ENCODE measurements at regions not wholly inside any gene's neighbourhood (a gene's known extent, or its start where the extent isn't known, plus 50 kb on each side); places are given as distances from the start of the nearest gene placed in this dataset.

GRCh38 chr2:128682266-128682665, 363.6 kb upstream of the HS6ST1 start:
- DNase-seq (ENCODE audit: low spot score) (no peak), FAIRE-seq (no peak)

- no peak for DNase-seq (ENCODE audit: low spot score)
- no peak for FAIRE-seq
These were observed 364.1 kb upstream of the HS6ST1 start for GRCh38 chr2:128682729-128683284.

- FAIRE-seq: no peak
- DNase-seq (ENCODE audit: low spot score): no peak
These were observed 365.9 kb upstream of the HS6ST1 start for GRCh38 chr2:128684523-128684922.

GRCh38 chr2:128685841-128686496, 367.3 kb upstream of the HS6ST1 start:
- DNase-seq (ENCODE audit: low spot score) (no peak), FAIRE-seq (no peak)

- FAIRE-seq (no peak), DNase-seq (ENCODE audit: low spot score) (no peak)
These were observed 367.8 kb upstream of the HS6ST1 start for GRCh38 chr2:128686497-128686859.

- FAIRE-seq (no peak), DNase-seq (ENCODE audit: low spot score) (no peak)
These were observed 368.4 kb upstream of the HS6ST1 start for GRCh38 chr2:128686881-128687555.

- FAIRE-seq (no peak), DNase-seq (ENCODE audit: low spot score) (no peak)
These were observed 368.9 kb upstream of the HS6ST1 start for GRCh38 chr2:128687565-128687964.

GRCh38 chr2:128689971-128690370, 371.3 kb upstream of the HS6ST1 start:
- no peak for FAIRE-seq
- no peak for DNase-seq (ENCODE audit: low spot score)

GRCh38 chr2:128690431-128690830, 371.8 kb upstream of the HS6ST1 start:
- DNase-seq (ENCODE audit: low spot score): no peak
- no peak for FAIRE-seq

- no peak for FAIRE-seq
- DNase-seq (ENCODE audit: low spot score): no peak
These were observed 372.2 kb upstream of the HS6ST1 start for GRCh38 chr2:128690869-128691268.

GRCh38 chr2:128691526-128691925, 372.9 kb upstream of the HS6ST1 start:
- DNase-seq (ENCODE audit: low spot score) (no peak), FAIRE-seq (no peak)

- FAIRE-seq: no peak
- DNase-seq (ENCODE audit: low spot score): no peak
These were observed 374.5 kb upstream of the HS6ST1 start for GRCh38 chr2:128692895-128693742.

- DNase-seq (ENCODE audit: low spot score) (no peak), FAIRE-seq (no peak)
These were observed 375.0 kb upstream of the HS6ST1 start for GRCh38 chr2:128693743-128694029.

GRCh38 chr2:128695646-128696220, 377.1 kb upstream of the HS6ST1 start:
- DNase-seq (ENCODE audit: low spot score): no peak
- FAIRE-seq: no peak

GRCh38 chr2:128696421-128696820, 377.8 kb upstream of the HS6ST1 start:
- FAIRE-seq (no peak), DNase-seq (ENCODE audit: low spot score) (no peak)

GRCh38 chr2:128701418-128701817, 382.8 kb upstream of the HS6ST1 start:
- FAIRE-seq: no peak
- no peak for DNase-seq (ENCODE audit: low spot score)

GRCh38 chr2:128702616-128703015, 383.9 kb upstream of the HS6ST1 start:
- DNase-seq (ENCODE audit: low spot score) (no peak), FAIRE-seq (no peak)

GRCh38 chr2:128708106-128708816, 389.6 kb upstream of the HS6ST1 start:
- FAIRE-seq: no peak
- no peak for DNase-seq (ENCODE audit: low spot score)

- DNase-seq (ENCODE audit: low spot score): no peak
- no peak for FAIRE-seq
These were observed 391.6 kb upstream of the HS6ST1 start for GRCh38 chr2:128710242-128710641.

- no peak for DNase-seq (ENCODE audit: low spot score)
- no peak for FAIRE-seq
These were observed 392.1 kb upstream of the HS6ST1 start for GRCh38 chr2:128710729-128711128.

- FAIRE-seq: no peak
These were observed 395.6 kb upstream of the HS6ST1 start for GRCh38 chr2:128714285-128714684.

More at GRCh38 chr2:128714285-128714684, 395.6 kb upstream of the HS6ST1 start:
- DNase-seq (ENCODE audit: low spot score): no peak

Data from RCC 7860 (cell line).